Stimulated activated CD8-positive, alpha-beta memory T cell treated with anti-CD3 and anti-CD28 coated beads, Interleukin-15, amount 100 ng/mL, for 48 hours (primary cell): ENCODE measurements at regions not wholly inside any gene's neighbourhood (a gene's known extent, or its start where the extent isn't known, plus 50 kb on each side); places are given as distances from the start of the nearest gene placed in this dataset.

Source experiments
- DNase-seq, 2 donors: peaks; one replicate each; pipeline ENCODE4 v3.0.0-alpha.2; 2020; ENCODE audit warnings: low read depth in 2 of 2

DNA sequence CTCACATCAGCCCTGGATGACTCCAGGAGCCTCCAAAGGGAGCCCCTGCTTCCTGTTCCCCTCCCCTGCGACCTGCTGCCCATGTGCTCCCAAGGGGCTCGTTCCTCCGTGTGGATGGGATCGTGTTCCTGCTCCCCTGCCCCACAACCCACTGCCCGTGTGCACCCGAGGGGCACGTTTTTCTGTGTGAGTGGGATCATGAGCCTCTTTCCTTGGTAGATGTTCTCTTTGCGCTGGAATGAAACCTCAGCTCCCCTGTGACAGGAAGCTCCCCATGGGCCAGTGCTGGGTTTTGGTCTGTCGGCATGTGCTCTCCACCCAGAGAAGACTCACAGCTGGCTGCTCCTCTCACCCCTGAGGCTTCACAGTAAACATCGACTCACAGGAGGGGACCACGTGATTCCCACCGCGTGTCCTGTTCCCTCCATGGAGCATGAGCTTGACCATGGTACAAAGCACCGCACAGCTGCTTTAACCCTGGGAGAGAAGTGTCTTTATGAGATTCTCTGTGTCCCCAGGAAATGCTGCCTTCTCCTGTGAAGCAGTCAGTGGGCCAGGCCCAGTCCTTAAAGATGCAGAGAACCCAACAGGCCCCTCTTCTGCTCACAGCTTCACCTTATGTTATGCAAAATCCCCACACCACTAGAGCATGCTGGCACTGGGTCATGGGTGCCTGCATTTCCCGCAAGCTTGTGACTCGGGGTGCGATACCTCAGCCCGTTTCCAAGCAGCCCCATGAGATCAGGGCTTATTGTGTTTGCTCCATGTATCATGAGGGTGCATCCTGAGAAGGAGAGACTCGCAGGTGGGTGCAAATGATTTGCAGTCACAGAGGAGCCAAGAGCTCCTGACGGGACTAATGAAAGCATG, 215.1 kb downstream of the ERMARD start:
- no peak for DNase-seq

DNA sequence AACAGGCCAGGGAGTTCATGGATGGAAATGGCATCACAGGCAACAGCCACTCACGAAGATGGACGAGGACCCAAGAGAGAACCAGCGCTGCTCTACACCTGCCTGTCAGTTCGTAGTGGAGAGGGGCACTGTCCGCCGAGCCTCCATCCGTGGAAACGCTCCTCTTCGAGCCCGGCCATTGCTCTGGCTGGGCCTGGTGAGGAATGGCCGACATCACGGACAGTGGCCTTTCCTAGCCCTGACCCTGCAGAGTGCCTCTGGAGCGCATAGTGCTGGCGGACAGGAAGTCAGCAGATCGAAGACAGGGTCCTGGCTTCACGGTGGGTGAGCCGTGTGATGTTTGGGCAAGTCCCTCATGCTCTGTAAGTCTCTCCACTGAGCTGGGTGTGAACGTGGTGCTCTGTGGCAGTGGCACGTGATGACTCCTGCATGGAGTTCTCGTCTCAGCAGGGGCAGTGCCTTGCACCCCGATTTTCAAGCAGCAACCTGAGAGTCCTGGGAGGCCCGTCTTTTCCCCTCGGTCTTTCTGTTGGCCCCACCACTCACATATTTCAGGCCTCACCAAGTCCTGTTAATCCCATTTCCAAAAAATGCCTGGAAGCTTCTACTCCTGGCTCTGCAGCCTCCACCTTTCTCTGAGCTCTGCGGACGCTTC, 214.4 kb downstream of the ERMARD start:
- no peak for DNase-seq

GRCh38 chr6:169965239-169965638, 213.8 kb downstream of the ERMARD start:
- DNase-seq, result no peak

DNA sequence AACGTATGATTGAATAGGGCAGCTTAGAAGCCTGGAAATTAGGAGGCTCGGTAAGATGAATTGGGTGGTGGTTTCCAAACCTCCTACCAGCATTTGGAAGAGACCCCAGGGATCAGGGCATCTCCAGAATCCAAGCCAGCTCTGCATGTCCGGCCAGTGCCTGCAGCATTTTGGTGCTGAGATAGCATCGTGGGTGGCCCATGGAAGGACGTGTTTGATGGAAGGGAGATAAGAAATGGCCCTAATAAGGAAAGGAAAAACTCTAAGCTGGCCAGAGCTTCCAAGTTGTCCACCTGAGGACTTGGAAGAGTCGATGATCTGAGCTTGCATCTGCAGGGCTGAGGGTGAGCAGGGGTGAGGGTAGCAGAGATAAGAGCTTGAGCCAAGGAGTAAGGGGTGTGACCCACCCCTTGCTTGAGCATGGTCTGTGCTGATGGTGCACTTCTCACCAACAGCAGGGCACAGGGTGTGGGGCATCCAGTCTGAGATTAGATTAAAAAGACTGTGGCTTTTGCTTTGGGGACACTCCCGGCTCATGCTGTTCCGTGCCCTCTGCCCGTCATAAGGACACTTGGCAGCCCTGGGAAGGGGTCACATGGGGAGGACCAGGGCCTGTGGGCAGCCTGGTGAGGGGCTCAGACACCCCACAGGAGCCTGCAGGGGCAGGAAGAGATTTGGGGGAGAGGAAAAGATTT, 213.2 kb downstream of the ERMARD start:
- DNase-seq, result no peak

DNA sequence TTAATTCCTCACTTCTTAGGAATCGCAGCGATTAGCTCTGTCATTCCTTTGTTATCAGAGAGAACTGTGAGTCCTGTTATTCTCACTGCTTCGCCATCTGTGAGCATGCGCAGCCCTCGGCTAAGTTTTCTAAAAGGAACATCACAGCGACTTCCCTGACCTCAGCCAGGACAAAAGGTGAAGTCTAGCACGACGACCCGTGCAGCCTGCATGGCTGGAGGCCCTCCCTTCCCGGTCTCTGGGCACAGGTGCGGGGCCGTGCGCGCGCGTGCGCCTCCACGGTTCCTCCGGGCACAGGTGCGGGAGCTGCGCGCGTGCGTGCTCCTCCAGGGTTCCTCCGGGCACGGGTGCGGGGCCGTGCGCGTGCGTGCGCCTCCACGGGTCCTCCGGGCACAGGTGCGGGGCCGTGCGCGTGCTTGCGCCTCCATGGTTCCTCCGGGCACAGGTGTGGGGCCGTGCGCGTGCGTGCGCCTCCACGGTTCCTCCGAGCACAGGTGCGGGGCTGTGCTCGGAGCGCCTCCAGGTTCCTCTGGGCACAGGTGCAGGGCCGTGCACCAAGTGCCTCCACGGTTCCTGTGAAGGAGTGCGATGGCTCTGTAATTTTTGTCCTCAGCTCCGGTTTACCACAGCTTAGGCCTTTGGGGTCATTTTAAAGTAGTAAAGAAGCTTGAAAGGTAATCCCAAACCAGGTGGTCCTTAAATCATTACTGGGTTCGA, 212.3 kb downstream of the ERMARD start:
- no peak for DNase-seq

DNA sequence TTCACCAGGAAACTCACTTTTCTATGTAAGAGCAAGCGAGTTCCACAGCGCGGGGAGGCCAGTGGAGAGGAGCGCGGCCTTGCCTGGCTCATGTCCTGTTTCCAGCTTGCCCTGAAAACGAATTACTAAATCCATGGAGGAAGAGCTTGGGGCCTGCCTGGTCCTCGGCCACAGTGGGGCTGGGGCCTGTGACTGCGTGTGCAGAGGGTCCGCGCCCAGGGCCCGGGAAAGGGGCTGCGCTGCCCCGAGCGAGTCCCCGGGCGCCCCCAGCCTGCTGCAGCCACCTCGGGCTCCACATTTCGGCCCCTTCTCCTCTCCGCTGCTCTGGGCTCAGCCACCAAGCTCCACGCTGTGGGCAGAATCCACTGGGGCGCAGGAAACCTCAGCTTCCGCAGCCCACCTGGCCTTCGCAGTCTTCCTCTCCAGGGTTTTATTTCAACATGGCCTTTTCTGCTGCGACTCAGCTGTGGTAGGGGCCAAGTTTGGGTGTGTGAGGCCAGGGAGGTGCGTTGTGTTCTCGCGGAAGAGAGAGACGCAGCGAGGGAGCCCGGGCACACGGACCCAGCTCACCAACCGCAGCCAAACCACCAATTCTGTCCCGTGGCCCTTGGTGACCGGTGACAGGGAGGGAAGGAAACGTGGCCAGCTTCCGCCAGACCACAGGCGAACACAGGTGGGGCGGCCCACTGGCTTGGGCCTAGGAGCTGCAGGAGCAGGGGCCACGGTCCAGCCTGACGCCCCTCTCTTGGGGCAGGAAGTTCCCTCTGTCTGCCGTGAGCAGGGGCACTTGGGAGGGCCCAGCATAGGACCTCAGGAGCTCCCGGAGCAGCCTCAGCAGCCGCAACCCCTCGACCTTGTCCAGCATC, 211.4 kb downstream of the ERMARD start:
- DNase-seq, result no peak

GRCh38 chr6:169961772-169962561, 210.5 kb downstream of the ERMARD start:
- DNase-seq, result no peak

DNA sequence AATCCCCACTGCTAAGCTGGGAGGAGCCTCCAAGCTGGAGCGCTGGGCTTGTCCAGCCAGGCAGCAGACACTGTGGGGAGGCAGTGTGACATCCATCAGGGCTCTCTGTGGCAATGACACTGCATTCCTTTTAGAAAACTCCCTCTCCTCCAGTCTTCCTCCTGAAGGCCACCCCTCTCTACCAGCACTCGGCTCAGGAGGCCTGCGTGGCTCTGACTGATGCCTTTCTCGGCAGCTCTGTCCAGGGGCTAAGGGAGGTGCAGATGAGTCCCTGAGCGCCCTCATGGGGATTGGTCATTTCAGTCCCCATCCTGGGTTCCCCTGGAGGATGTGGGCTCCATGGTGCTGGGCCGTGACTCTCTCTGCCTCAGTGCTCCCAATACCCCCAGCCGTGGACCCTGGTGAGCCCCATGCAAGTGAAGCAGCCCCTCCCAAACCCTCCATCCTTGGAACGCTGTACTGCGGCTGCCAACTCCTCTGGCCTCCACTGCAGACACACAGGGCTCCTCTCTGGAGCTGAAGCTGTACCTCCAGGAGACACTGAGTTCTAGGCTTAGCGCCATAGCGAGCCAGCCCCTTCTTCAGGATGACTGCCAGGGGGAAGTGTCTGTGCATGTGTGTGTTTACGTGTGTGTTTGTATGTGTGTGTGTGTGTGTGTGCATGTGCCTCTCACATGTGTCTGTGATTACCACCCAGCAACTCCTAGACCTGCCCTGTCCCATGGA, 209.6 kb downstream of the ERMARD start:
- DNase-seq, result no peak

GRCh38 chr6:169960521-169960885, 209.1 kb downstream of the ERMARD start:
- no peak for DNase-seq

- DNase-seq, result no peak
These were observed 208.6 kb downstream of the ERMARD start for GRCh38 chr6:169960003-169960344.

- peak in 1 of 2 donors; percentile 27 for DNase-seq
These were observed 207.9 kb downstream of the ERMARD start for GRCh38 chr6:169959136-169960002.

- DNase-seq, result no peak
These were observed 207.1 kb downstream of the ERMARD start for GRCh38 chr6:169958510-169958909.

- no peak for DNase-seq
These were observed 206.0 kb downstream of the ERMARD start for GRCh38 chr6:169957351-169957963.

DNA sequence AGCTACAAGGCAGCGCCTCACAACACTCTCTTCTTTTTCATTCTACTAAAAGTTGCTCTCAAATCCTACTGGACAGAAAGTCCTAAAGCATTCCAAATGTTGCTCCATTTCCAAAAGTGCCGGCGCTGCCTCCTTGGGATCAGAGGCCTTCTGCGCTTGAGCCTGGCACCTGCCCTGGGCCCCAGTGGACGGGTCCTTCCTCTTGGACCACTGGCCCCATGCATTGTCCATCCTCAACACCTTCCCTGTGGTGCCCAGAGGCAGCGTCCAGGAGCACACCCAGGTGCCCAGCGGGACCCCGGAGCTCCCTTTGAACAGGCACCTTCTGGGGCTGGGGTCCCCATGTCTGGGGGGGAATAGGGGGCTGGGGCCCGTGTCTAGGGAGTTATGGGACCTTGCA, 205.2 kb downstream of the ERMARD start:
- DNase-seq, result no peak

DNA sequence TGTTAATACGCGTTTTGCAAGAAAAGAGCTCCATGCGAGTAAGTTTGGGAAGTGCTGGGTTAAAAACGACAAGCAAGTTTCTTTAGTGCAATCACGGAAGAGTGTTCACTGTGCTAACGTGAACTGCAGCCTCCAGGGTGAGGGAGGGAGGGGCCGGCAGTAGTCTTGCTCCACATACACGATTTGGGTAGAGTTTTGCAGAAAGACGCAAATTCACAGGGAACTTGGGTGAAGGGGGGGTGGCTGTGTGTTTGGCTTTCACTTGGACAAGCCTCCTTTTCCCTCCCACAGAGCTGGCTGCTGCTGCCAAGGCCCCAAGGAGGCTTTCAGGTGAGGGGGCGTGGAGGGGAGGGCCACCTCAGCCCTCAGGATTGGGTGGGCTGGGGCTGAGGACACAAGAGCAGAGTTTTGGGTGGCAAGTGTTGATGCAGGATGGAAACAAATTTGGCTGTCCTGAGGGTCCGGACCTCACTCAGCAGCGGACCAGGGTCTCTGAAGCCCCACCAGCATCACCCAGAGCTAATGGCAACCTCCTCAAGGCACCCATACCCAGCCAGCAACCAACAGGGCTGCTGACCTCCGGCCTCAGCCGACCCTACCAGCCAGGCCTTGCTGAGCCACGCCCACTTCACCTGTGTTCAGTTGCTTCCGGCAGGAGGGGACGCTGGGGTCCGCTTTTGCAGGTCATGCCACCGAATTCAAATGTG, 204.5 kb downstream of the ERMARD start:
- no peak for DNase-seq

GRCh38 chr6:169954977-169955376, 203.6 kb downstream of the ERMARD start:
- no peak for DNase-seq

- DNase-seq, result no peak
These were observed 202.3 kb downstream of the ERMARD start for GRCh38 chr6:169953686-169954085.

GRCh38 chr6:169950558-169950957, 199.1 kb downstream of the ERMARD start:
- no peak for DNase-seq
